K562 (cell line): ENCODE measurements at regions not wholly inside any gene's neighbourhood (a gene's known extent, or its start where the extent isn't known, plus 50 kb on each side); places are given as distances from the start of the nearest gene placed in this dataset.

Experiments used
- ATAC-seq: fragments of 200-7000 bp; cut with Tn5 transposase; 3 replicates; pipeline ENCODE4 v1.9.1; 2020; ENCODE audit warnings: moderate library complexity
- BruUV-seq: library from RNA; stranded (reverse); fragments of 400-500 nt; replicated peaks from 2 replicates; lab custom pipeline; 2021; lab: Mats Ljungman, UMichigan
- CTCF ChIA-PET: fragments of 300-600 bp; formaldehyde crosslinking; extraction: SDS; loops from one replicate; lab custom pipeline; 2021; ENCODE audit warnings: low intra/inter-chr PET ratio; lab: Yijun Ruan, JAX
- POLR2A ChIA-PET: fragments of 300-600, 350-650 bp; sonication (Branson Sonifier 250); formaldehyde crosslinking; extraction: SDS; loops from one replicate; lab custom pipeline; 2021; ENCODE audit warnings: antibody characterized with exemption, inconsistent platforms; lab: Yijun Ruan, JAX
- DNase-seq, 4 experiments: peaks; one replicate each; pipeline versions ENCODE4 v3.0.0 to v3.0.0-alpha.2; 2011 to 2018; ENCODE audit warnings: low spot score in 3 of 4, mixed read lengths in 3 of 4; ENCODE audit errors: extremely low read depth in 1 of 4
- FAIRE-seq: peaks from 2 replicates; lab custom pipeline; 2011; peaks lifted over from hg19 to GRCh38; lab: Jason Lieb, UNC
- H2AFZ ChIP-seq: 2 replicates; pipeline ENCODE4 v1.6.0; 2011; ENCODE audit warnings: low read depth, low read length, control low read depth, inconsistent platforms
- H3K27ac ChIP-seq: fragments of 200-600 bp; 3 replicates; pipeline ENCODE4 v1.8.0; 2011; ENCODE audit warnings: low read depth, mild to moderate bottlenecking, control low read depth, inconsistent platforms, low read length, moderate library complexity, mixed read lengths; ENCODE audit errors: extremely low read depth
- H3K27me3 ChIP-seq, 2 experiments: fragments of 300-600 bp in 1 of 2; 2 replicates in 1 of 2; 3 replicates in 1 of 2; pipeline versions ENCODE4 v1.6.0 to v1.8.0; 2011; ENCODE audit warnings: inconsistent platforms in 2 of 2, low read length in 2 of 2, mild to moderate bottlenecking in 1 of 2, mixed read lengths in 1 of 2, moderate library complexity in 1 of 2; ENCODE audit not compliant: control insufficient read depth in 2 of 2, insufficient read depth in 2 of 2
- H3K36me3 ChIP-seq: fragments of 300-600 bp; 3 replicates; pipeline ENCODE4 v1.8.0; 2011; ENCODE audit warnings: mild to moderate bottlenecking, low read length, inconsistent platforms; ENCODE audit not compliant: control insufficient read depth, insufficient read depth
- H3K4me1 ChIP-seq, 2 experiments: fragments of 200-600 bp in 1 of 2; replicated peaks in 1 of 2; 2 replicates in 1 of 2; 3 replicates in 1 of 2; pipeline versions ENCODE4 v1.5.1 to v1.8.0; 2011; ENCODE audit warnings: inconsistent platforms in 2 of 2, low read length in 2 of 2, mild to moderate bottlenecking in 1 of 2, mixed read lengths in 1 of 2, moderate library complexity in 1 of 2; ENCODE audit not compliant: control insufficient read depth in 2 of 2, insufficient read depth in 2 of 2
- H3K4me2 ChIP-seq: 2 replicates; pipeline ENCODE4 v1.6.1; 2011; ENCODE audit warnings: low read length, control low read depth, inconsistent platforms, mixed read lengths; ENCODE audit not compliant: insufficient read depth
- H3K4me3 ChIP-seq: fragments of 200-600 bp; sonication (generic), shearing (Covaris generic); 2 replicates; pipeline ENCODE4 v1.5.1; 2016; ENCODE audit warnings: control low read depth, inconsistent platforms
- H3K79me2 ChIP-seq: fragments of 200-600 bp; 3 replicates; pipeline ENCODE4 v1.8.0; 2011; ENCODE audit warnings: low read length, inconsistent platforms; ENCODE audit not compliant: control insufficient read depth, insufficient read depth
- H3K9ac ChIP-seq, 2 experiments: 2 replicates each; pipeline versions ENCODE4 v1.6.0 to v1.6.1; 2011; ENCODE audit warnings: low read depth in 2 of 2, low read length in 2 of 2, control low read depth in 1 of 2, inconsistent platforms in 1 of 2, mild to moderate bottlenecking in 1 of 2, mixed read lengths in 1 of 2; ENCODE audit not compliant: insufficient read depth in 1 of 2
- H3K9me1 ChIP-seq: one replicate; pipeline ENCODE4 v1.6.0; 2011; ENCODE audit warnings: inconsistent platforms, mild to moderate bottlenecking, low read length, moderate library complexity; ENCODE audit not compliant: control insufficient read depth, insufficient read depth
- H3K9me3 ChIP-seq: replicated peaks from 2 replicates; pipeline ENCODE4 v1.5.1; 2011; ENCODE audit warnings: low read depth, low read length, inconsistent platforms; ENCODE audit not compliant: control insufficient read depth, insufficient read depth
- H4K20me1 ChIP-seq: replicated peaks from 2 replicates; pipeline ENCODE4 v1.6.1; 2011; ENCODE audit warnings: low read length, inconsistent platforms, mixed read lengths; ENCODE audit not compliant: control insufficient read depth, insufficient read depth
- ARID3A ChIP-seq: IDR thresholded peaks from 2 replicates; pipeline ENCODE4 v1.6.1; 2012; ENCODE audit warnings: low read depth, low read length, improper control_type of control experiment, borderline replicate concordance
- HMGXB4 ChIP-seq: sonication (generic); formaldehyde crosslinking; IDR thresholded peaks from 2 replicates; pipeline ENCODE4 v1.8.1; 2023; ENCODE audit warnings: mild to moderate bottlenecking, missing genetic modification reagents
- MAZ ChIP-seq, 2 experiments: fragments of 450-650 bp in 1 of 2; sonication (generic) in 1 of 2; formaldehyde crosslinking; IDR thresholded peaks in 1 of 2; conservative IDR thresholded peaks in 1 of 2; 2 replicates each; pipeline versions ENCODE4 v1.4.0 to v1.5.0; 2020; ENCODE audit warnings: mild to moderate bottlenecking in 1 of 2, missing genetic modification reagents in 1 of 2
- OTX1 ChIP-seq: fragments of 450-650 bp; formaldehyde crosslinking; IDR thresholded peaks from 2 replicates; pipeline ENCODE4 v1.4.0; 2022; ENCODE audit warnings: mild to moderate bottlenecking
- SETDB1 ChIP-seq: IDR thresholded peaks from one replicate; pipeline ENCODE4 v1.6.1; 2012; ENCODE audit warnings: low read length, control low read depth, inconsistent platforms
- SREBF2 ChIP-seq: sonication (generic); formaldehyde crosslinking; IDR thresholded peaks from 2 replicates; pipeline ENCODE4 v1.4.0; 2020; ENCODE audit warnings: mild to moderate bottlenecking, missing genetic modification reagents
- TBL1XR1 ChIP-seq, 2 experiments: IDR thresholded peaks; 2 replicates each; pipeline ENCODE4 v1.6.1; 2012; ENCODE audit warnings: improper control_type of control experiment in 2 of 2, low read length in 2 of 2, mild to moderate bottlenecking in 1 of 2
- ZNF778 ChIP-seq: fragments of 450-650 bp; formaldehyde crosslinking; IDR thresholded peaks from 2 replicates; pipeline ENCODE4 v1.4.0; 2020; ENCODE audit warnings: mild to moderate bottlenecking, moderate library complexity
- WGBS: fragments of 100-300 bp; shearing (Covaris generic); methylation state at CpG from one replicate; pipeline ENCODE4 v1.1.6; 2016; ENCODE audit warnings: low coverage, mixed read lengths; ENCODE audit not compliant: insufficient coverage; ENCODE audit errors: missing lambda C conversion rate; 5-methylcytosine and 5-hydroxymethylcytosine counted together
- in situ Hi-C: fragments of 300-500 bp; cut with MboI; formaldehyde crosslinking; loops from 4 replicates; pipeline ENCODE4 v1.15.0; 2018; ENCODE audit warnings: inconsistent platforms, mixed read lengths
- intact Hi-C: fragments of 100-400 bp; cut with micrococcal nuclease; formaldehyde crosslinking; loops from 2 replicates; pipeline ENCODE4 v1.14.2; 2022

DNA sequence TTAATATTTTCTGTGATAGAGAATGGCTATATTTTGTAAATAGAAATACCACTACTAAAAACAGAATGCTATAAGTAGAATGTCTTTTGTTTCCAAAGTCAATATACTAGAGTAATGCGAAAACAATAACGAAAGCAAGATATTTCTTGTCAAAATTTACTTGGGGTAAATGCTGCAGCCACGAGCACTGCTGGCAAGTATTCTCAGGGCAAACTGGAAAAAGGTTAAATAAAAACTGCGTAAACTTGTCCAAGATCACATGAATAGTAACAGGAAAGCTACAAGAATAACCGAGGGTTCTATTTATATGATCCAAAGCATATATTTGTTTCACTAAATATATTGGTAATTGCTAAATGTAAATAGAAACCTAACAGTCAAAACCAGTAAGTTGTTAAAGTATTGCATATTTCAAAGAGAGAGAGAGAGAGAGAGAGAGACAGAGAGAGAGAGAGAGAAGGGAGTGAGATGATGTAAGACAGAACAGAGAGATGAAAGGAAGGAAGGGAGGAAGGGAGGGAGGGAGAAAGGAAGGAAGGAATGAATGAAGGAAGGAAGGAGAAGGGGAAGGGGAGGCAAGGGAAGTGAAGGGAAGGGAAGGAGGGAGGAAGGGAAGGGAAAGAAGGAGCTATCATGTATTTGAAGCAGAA, 231.7 kb downstream of the KCNC2 start:
- no peak overlapping the region for H3K9ac ChIP-seq
- no peaks in the 10 kb centered on the region for H3K36me3 ChIP-seq
- in situ Hi-C loops (no loop called here), intact Hi-C loops (no loop called here)
- ATAC-seq (no peak), FAIRE-seq (no peak), DNase-seq (no peak)
- WGBS, result 0% methylated on average over 5 of the region's 5 CpGs
- H3K27ac ChIP-seq, result no peak overlapping the region
- POLR2A ChIA-PET, result no interaction called here
- H3K27me3 ChIP-seq, result no peaks in the 10 kb centered on the region
- no peak overlapping the region for H2AFZ ChIP-seq
- no TSS peak for BruUV-seq
- TF ChIP-seq OTX1 (CRISPR knock-in tag) (0 out of 2 replicates have a peak, but pooled peaks have one; percentile 16), MAZ (CRISPR knock-in tag; conservative IDR thresholded peaks at IDR 0.05 in 1 of 2, IDR thresholded peaks at IDR 0.05 in 1 of 2) (no peak)
- TF ChIP-seq, all 486 proteins: peak for 1
- H3K79me2 ChIP-seq, result no peaks in the 10 kb centered on the region
- no peak overlapping the region for H3K4me2 ChIP-seq
- no peaks in the 10 kb centered on the region for H3K4me1 ChIP-seq
- H3K9me1 ChIP-seq, result no peaks in the 10 kb centered on the region
- CTCF ChIA-PET, result no interaction called here
- no peaks in the 10 kb centered on the region for H3K9me3 ChIP-seq
- H3K4me3 ChIP-seq, result no peak overlapping the region
- no peaks in the 10 kb centered on the region for H4K20me1 ChIP-seq

DNA sequence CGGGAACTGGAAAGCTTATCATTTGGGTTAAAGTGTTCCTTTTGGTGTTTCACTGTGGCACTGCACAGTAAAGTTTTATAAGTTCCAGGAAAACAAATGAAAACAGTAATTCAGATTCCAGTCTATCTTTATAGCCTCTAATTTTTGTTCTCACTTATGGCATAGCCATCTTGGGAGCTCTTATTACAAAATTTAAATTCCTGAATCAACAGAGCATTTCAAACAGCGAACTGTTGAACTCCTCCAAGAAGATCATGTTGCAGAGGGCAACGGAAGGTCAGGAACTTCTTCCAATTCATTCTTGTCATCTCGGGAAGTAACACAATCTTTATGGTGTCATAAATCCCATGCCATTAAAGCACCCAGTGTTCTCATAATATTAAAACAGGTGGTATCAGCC, 229.1 kb downstream of the KCNC2 start:
- no peak for FAIRE-seq
- Histone ChIP-seq H3K9ac (no peak overlapping the region), H3K27ac (no peak overlapping the region), H2AFZ (no peak overlapping the region), H3K36me3 (no peaks in the 10 kb centered on the region), H3K4me2 (no peak overlapping the region), H3K4me1 (no peaks in the 10 kb centered on the region), H3K9me1 (no peaks in the 10 kb centered on the region), H3K9me3 (no peaks in the 10 kb centered on the region), H3K27me3 (no peaks in the 10 kb centered on the region), H4K20me1 (no peaks in the 10 kb centered on the region), H3K4me3 (no peak overlapping the region), H3K79me2 (no peaks in the 10 kb centered on the region)
- intact Hi-C loops (no loop called here), in situ Hi-C loops (no loop called here)
- DNase-seq, result no peak
- no peak for ATAC-seq
- BruUV-seq, result no TSS peak
- CTCF ChIA-PET, result no interaction called here
- POLR2A ChIA-PET, result no interaction called here
- WGBS, result 0% methylated on average over 4 of the region's 4 CpGs
- TF ChIP-seq HMGXB4, result no peak
- no peak for TF ChIP-seq ARID3A
- TF ChIP-seq ZNF778 (CRISPR knock-in tag), result no peak
- TF ChIP-seq SREBF2 (CRISPR knock-in tag), result no peak
- no peak for TF ChIP-seq TBL1XR1 (IDR thresholded peaks at IDR 0.05; ENCODE audit: low read length in 2 of 2)
- TF ChIP-seq SETDB1, result no peak
